ENCODE measurements at regions not wholly inside any gene's neighbourhood (a gene's known extent, or its start where the extent isn't known, plus 50 kb on each side); places are given as distances from the start of the nearest gene placed in this dataset.
"Not testable (repeated sequence)": the region's sequence is repeated elsewhere in the genome, so short reads cannot be mapped to it uniquely, and the experiment has no call there.

GRCh38 chr1:143831479-143832378, 140.1 kb downstream of the FAM72C start:
- H4K20me1 ChIP-seq (ENCODE audit: insufficient read depth); intact Hi-C loops (cut with micrococcal nuclease); H3K79me2 ChIP-seq (ENCODE audit: insufficient read depth, low read length); H3K27ac ChIP-seq (ENCODE audit: low read depth, low read length); H3K4me1 ChIP-seq (ENCODE audit: control insufficient read depth in 1 of 2, insufficient read depth in 2 of 2, low read length in 2 of 2); H3K9me2 ChIP-seq (ENCODE audit: insufficient read depth); H3K4me2 ChIP-seq (ENCODE audit: low read length); BruUV-seq (replicated peaks); H3K36me3 ChIP-seq (ENCODE audit: control insufficient read depth in 1 of 2, insufficient read depth in 2 of 2, low read length in 2 of 2); CTCF ChIA-PET; DNase-seq (ENCODE audit: low read depth, low spot score); H3K4me3 ChIP-seq (replicated peaks in 1 of 2; ENCODE audit: low read depth in 1 of 2, low read length in 2 of 2); H3K9me3 ChIP-seq (ENCODE audit: control insufficient read depth in 1 of 2, insufficient read depth in 1 of 2, low read depth in 1 of 2, low read length in 2 of 2); H3K9ac ChIP-seq (ENCODE audit: low read length); RAD21 ChIA-PET (ENCODE audit: low non-redundant PET in 1 of 2, low total read pairs in 2 of 2, uncharacterized antibody in 2 of 2, unreplicated experiment in 2 of 2); ATAC-seq; POLR2A ChIA-PET; H2AFZ ChIP-seq (ENCODE audit: low read depth, low read length, poor library complexity, severe bottlenecking); H3K27me3 ChIP-seq (ENCODE audit: insufficient read depth, low read length): not testable (repeated sequence)

GRCh38 chr1:143826162-143826561, 145.6 kb downstream of the FAM72C start:
- BruUV-seq (replicated peaks); CTCF ChIA-PET; POLR2A ChIA-PET: not testable (repeated sequence)

DNA sequence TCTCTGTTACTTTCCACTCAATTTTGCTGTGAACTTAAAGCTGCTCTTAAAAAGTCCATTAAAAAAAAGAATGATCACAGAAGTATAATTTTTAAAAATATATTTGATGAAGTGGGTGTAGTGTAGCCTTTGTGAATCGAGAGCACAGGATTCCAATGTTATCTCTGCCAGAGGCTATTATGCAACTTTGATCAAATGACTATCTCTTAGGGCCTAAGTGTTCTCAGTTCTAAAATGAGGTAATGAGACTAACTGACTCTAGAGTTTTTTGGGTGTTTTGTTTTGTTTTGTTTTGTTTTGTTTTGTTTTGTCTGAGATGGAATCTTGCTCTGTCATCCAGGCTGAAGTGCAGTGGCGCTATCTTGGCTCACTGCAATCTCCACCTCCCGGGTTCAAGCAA, 147.5 kb downstream of the FAM72C start:
- H3K9ac ChIP-seq (ENCODE audit: low read length); DNase-seq (ENCODE audit: low read depth, low spot score); H4K20me1 ChIP-seq (ENCODE audit: insufficient read depth); POLR2A ChIA-PET; ATAC-seq; H3K9me2 ChIP-seq (ENCODE audit: insufficient read depth); H3K4me3 ChIP-seq (replicated peaks in 1 of 2; ENCODE audit: low read depth in 1 of 2, low read length in 2 of 2); H3K36me3 ChIP-seq (ENCODE audit: control insufficient read depth in 1 of 2, insufficient read depth in 2 of 2, low read length in 2 of 2); H3K4me2 ChIP-seq (ENCODE audit: low read length); BruUV-seq (replicated peaks); RAD21 ChIA-PET (ENCODE audit: low non-redundant PET in 1 of 2, low total read pairs in 2 of 2, uncharacterized antibody in 2 of 2, unreplicated experiment in 2 of 2); intact Hi-C loops (cut with micrococcal nuclease); H3K27ac ChIP-seq (ENCODE audit: low read depth, low read length); H3K79me2 ChIP-seq (ENCODE audit: insufficient read depth, low read length); H3K27me3 ChIP-seq (ENCODE audit: insufficient read depth, low read length); H3K4me1 ChIP-seq (ENCODE audit: control insufficient read depth in 1 of 2, insufficient read depth in 2 of 2, low read length in 2 of 2); H3K9me3 ChIP-seq (ENCODE audit: control insufficient read depth in 1 of 2, insufficient read depth in 1 of 2, low read depth in 1 of 2, low read length in 2 of 2); CTCF ChIA-PET; H2AFZ ChIP-seq (ENCODE audit: low read depth, low read length, poor library complexity, severe bottlenecking): not testable (repeated sequence)

More at GRCh38 chr1:143826162-143826561, 145.6 kb downstream of the FAM72C start:
- H3K9ac ChIP-seq (ENCODE audit: low read length); H3K9me3 ChIP-seq (ENCODE audit: control insufficient read depth in 1 of 2, insufficient read depth in 1 of 2, low read depth in 1 of 2, low read length in 2 of 2); H3K36me3 ChIP-seq (ENCODE audit: control insufficient read depth in 1 of 2, insufficient read depth in 2 of 2, low read length in 2 of 2); H4K20me1 ChIP-seq (ENCODE audit: insufficient read depth); H3K9me2 ChIP-seq (ENCODE audit: insufficient read depth); H2AFZ ChIP-seq (ENCODE audit: low read depth, low read length, poor library complexity, severe bottlenecking); H3K27me3 ChIP-seq (ENCODE audit: insufficient read depth, low read length); DNase-seq (ENCODE audit: low read depth, low spot score); intact Hi-C loops (cut with micrococcal nuclease); H3K4me1 ChIP-seq (ENCODE audit: control insufficient read depth in 1 of 2, insufficient read depth in 2 of 2, low read length in 2 of 2); H3K4me2 ChIP-seq (ENCODE audit: low read length); RAD21 ChIA-PET (ENCODE audit: low non-redundant PET in 1 of 2, low total read pairs in 2 of 2, uncharacterized antibody in 2 of 2, unreplicated experiment in 2 of 2); ATAC-seq; H3K4me3 ChIP-seq (replicated peaks in 1 of 2; ENCODE audit: low read depth in 1 of 2, low read length in 2 of 2); H3K27ac ChIP-seq (ENCODE audit: low read depth, low read length); H3K79me2 ChIP-seq (ENCODE audit: insufficient read depth, low read length): not testable (repeated sequence)

GRCh38 chr1:143820058-143820457, 151.7 kb downstream of the FAM72C start:
- H3K4me1 ChIP-seq (ENCODE audit: control insufficient read depth in 1 of 2, insufficient read depth in 2 of 2, low read length in 2 of 2); POLR2A ChIA-PET; DNase-seq (ENCODE audit: low read depth, low spot score); H3K9me3 ChIP-seq (ENCODE audit: control insufficient read depth in 1 of 2, insufficient read depth in 1 of 2, low read depth in 1 of 2, low read length in 2 of 2); RAD21 ChIA-PET (ENCODE audit: low non-redundant PET in 1 of 2, low total read pairs in 2 of 2, uncharacterized antibody in 2 of 2, unreplicated experiment in 2 of 2); H3K9me2 ChIP-seq (ENCODE audit: insufficient read depth); H3K4me3 ChIP-seq (replicated peaks in 1 of 2; ENCODE audit: low read depth in 1 of 2, low read length in 2 of 2); H3K27me3 ChIP-seq (ENCODE audit: insufficient read depth, low read length); H4K20me1 ChIP-seq (ENCODE audit: insufficient read depth); ATAC-seq; CTCF ChIA-PET; H3K9ac ChIP-seq (ENCODE audit: low read length); H2AFZ ChIP-seq (ENCODE audit: low read depth, low read length, poor library complexity, severe bottlenecking); intact Hi-C loops (cut with micrococcal nuclease); H3K4me2 ChIP-seq (ENCODE audit: low read length); H3K27ac ChIP-seq (ENCODE audit: low read depth, low read length); H3K36me3 ChIP-seq (ENCODE audit: control insufficient read depth in 1 of 2, insufficient read depth in 2 of 2, low read length in 2 of 2); H3K79me2 ChIP-seq (ENCODE audit: insufficient read depth, low read length); BruUV-seq (replicated peaks): not testable (repeated sequence)

Measured in HCT116 (cell line).